Endodermal cell (in vitro differentiated cells): ENCODE measurements at regions not wholly inside any gene's neighbourhood (a gene's known extent, or its start where the extent isn't known, plus 50 kb on each side); places are given as distances from the start of the nearest gene placed in this dataset.
A peak's percentile ranks its signal among the peaks of the same experiment; 100 is the strongest.

Source experiments
- DNase-seq: peaks from one replicate; pipeline ENCODE4 v3.0.0-alpha.2; 2017
- H3K27ac ChIP-seq: 2 replicates; pipeline ENCODE4 v1.5.1; 2013; ENCODE audit warnings: mild to moderate bottlenecking, low read depth, low read length, moderate library complexity
- H3K27me3 ChIP-seq: 2 replicates; pipeline ENCODE4 v1.6.1; 2013; ENCODE audit warnings: mild to moderate bottlenecking, low read length, moderate library complexity; ENCODE audit not compliant: insufficient read depth, control insufficient read depth, poor library complexity, severe bottlenecking
- H3K36me3 ChIP-seq: 2 replicates; pipeline ENCODE4 v1.7.0; 2013; ENCODE audit warnings: mild to moderate bottlenecking, low read length, moderate library complexity; ENCODE audit not compliant: control insufficient read depth, insufficient read depth
- H3K4me1 ChIP-seq: one replicate; pipeline ENCODE4 v1.7.0; 2013; ENCODE audit warnings: low read length; ENCODE audit not compliant: control insufficient read depth, insufficient read depth
- H3K4me3 ChIP-seq: 2 replicates; pipeline ENCODE4 v1.5.1; 2013; ENCODE audit warnings: mild to moderate bottlenecking, low read length, moderate library complexity
- H3K9ac ChIP-seq: 2 replicates; pipeline ENCODE4 v1.6.1; 2013; ENCODE audit warnings: mild to moderate bottlenecking, low read length, moderate library complexity; ENCODE audit not compliant: poor library complexity, severe bottlenecking; ENCODE audit errors: extremely low read depth
- H3K9me3 ChIP-seq: 2 replicates; pipeline ENCODE4 v1.6.1; 2013; ENCODE audit warnings: mild to moderate bottlenecking, low read length, moderate library complexity; ENCODE audit not compliant: control insufficient read depth
- H3K27ac Mint-ChIP-seq: 2 replicates; pipeline ENCODE4 v1.8.0; 2020; ENCODE audit warnings: mixed read lengths
- H3K27me3 Mint-ChIP-seq: 2 replicates; pipeline ENCODE4 v1.8.0; 2021; ENCODE audit warnings: mild to moderate bottlenecking, mixed read lengths; ENCODE audit not compliant: insufficient read depth
- H3K36me3 Mint-ChIP-seq: 2 replicates; pipeline ENCODE4 v1.8.0; 2020; ENCODE audit warnings: low read depth, mixed read lengths
- H3K4me1 Mint-ChIP-seq: 2 replicates; pipeline ENCODE4 v1.8.0; 2020; ENCODE audit warnings: mixed read lengths
- H3K4me3 Mint-ChIP-seq: 2 replicates; pipeline ENCODE4 v1.8.0; 2020; ENCODE audit warnings: mild to moderate bottlenecking, moderate library complexity, mixed read lengths
- H3K9me3 Mint-ChIP-seq: 2 replicates; pipeline ENCODE4 v1.8.0; 2020; ENCODE audit warnings: mild to moderate bottlenecking, mixed read lengths
- CTCF ChIP-seq: fragments of 200-600 bp; sonication (generic); conservative IDR thresholded peaks from 2 replicates; pipeline ENCODE4 v1.5.0; 2021; ENCODE audit warnings: antibody characterized with exemption, mild to moderate bottlenecking
- WGBS, 2 experiments: methylation state at CpG; one replicate each; pipeline versions ENCODE4 v1.1.5 to v1.1.7; 2013; ENCODE audit warnings: missing lambda C conversion rate in 2 of 2, mixed read lengths in 1 of 2; ENCODE audit not compliant: insufficient coverage in 1 of 2, insufficient read length in 1 of 2; 5-methylcytosine and 5-hydroxymethylcytosine counted together

DNA sequence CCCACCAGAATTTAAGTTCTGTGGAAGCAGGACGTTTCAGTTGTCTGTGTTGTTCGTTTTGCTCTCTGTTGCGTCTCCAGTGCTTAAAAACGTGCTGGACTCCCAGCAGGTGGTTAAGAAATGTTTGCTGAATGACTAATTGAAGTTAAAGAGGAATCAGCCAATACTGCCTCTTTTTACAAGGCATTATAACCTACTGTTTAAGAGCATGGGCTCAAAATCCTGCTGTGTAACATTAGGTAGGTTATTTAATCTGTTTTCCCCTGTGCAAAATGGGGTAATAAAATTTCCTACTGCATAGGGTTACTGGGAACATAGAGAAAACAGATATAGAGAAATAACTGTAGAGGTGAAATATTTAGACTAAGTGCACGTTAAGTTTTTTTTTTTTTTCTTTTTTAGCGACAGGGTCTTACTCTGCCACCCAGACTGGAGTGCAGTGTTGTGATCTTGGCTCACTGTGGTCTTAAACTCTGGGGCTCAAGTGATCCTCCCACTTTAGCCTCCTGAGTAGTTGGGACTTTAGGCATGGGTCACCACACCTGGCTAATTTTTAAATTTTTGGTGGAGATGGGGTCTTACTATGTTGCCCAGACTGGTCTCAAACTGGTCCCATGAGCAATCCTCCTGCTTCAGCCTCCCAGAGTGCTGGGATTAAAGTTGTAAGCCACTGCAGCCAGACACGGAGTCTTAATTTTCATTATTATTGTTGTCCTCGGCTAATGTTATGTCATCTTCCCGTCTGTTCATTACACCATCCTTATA is 139.4 kb upstream of the PRICKLE1 start:
- DNase-seq = no peak
- Mint-ChIP-seq H3K27ac (no peak overlapping the region), H3K36me3 (peaks cover 10% of the 10 kb centered on the region), H3K4me1 (peaks cover 8% of the 10 kb centered on the region), H3K9me3 (no peaks in the 10 kb centered on the region), H3K4me3 (no peak overlapping the region), H3K27me3 (no peaks in the 10 kb centered on the region)
- TF ChIP-seq CTCF = no peak
- H3K4me3 ChIP-seq = peak overlapping the region; percentile 30
- no peak overlapping the region for H3K27ac ChIP-seq
- H3K9me3 ChIP-seq = peaks cover 44% of the 10 kb centered on the region
- no peaks in the 10 kb centered on the region for H3K27me3 ChIP-seq
- no peak overlapping the region for H3K9ac ChIP-seq
- H3K4me1 ChIP-seq = no peaks in the 10 kb centered on the region
- no peaks in the 10 kb centered on the region for H3K36me3 ChIP-seq
- 92 to 100% methylated on average over 2 to 9 of the region's 9 CpGs for WGBS, 2 experiments

DNA sequence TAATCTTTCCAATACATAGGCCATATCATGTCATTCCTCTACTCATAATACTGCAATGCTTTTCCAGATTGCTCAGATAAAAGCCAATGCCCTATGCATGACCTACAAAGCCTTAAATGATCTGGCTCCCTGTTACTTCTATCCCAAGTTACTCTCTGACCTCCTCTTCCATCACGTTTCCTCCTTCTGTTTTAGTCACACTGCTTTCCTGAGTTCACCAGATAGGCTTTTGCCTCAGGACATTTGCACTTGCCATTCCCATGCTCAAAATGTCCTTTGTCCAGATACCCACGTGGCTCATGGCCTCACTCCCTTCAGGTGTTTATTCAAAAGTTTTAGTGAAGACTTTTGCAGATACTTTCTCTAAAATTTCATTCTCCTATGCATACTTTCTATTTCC is 138.7 kb upstream of the PRICKLE1 start:
- 91 to 93% methylated on average over 2 of the region's 2 CpGs for WGBS, 2 experiments
- Mint-ChIP-seq H3K27ac (no peak overlapping the region), H3K9me3 (no peaks in the 10 kb centered on the region), H3K4me1 (peaks cover 8% of the 10 kb centered on the region), H3K27me3 (no peaks in the 10 kb centered on the region), H3K36me3 (peaks cover 10% of the 10 kb centered on the region), H3K4me3 (no peak overlapping the region)
- Histone ChIP-seq H3K4me1 (no peaks in the 10 kb centered on the region), H3K27me3 (no peaks in the 10 kb centered on the region), H3K9ac (no peak overlapping the region), H3K27ac (no peak overlapping the region), H3K9me3 (peaks cover 44% of the 10 kb centered on the region), H3K36me3 (no peaks in the 10 kb centered on the region), H3K4me3 (peak overlapping the region; percentile 30)
- no peak for TF ChIP-seq CTCF
- no peak for DNase-seq

- WGBS, 2 experiments = 92 to 100% methylated on average over 2 to 3 of the region's 3 CpGs
- no peaks in the 10 kb centered on the region for H3K4me1 Mint-ChIP-seq
- DNase-seq = no peak
- no peaks in the 10 kb centered on the region for H3K27me3 Mint-ChIP-seq
- no peaks in the 10 kb centered on the region for H3K36me3 ChIP-seq
- H3K9me3 ChIP-seq = peaks cover 44% of the 10 kb centered on the region
- no peaks in the 10 kb centered on the region for H3K4me1 ChIP-seq
- no peak overlapping the region for H3K9ac ChIP-seq
- peaks cover 2% of the 10 kb centered on the region for H3K9me3 Mint-ChIP-seq
- H3K4me3 Mint-ChIP-seq = no peak overlapping the region
- no peak for TF ChIP-seq CTCF
- H3K36me3 Mint-ChIP-seq = peaks cover 10% of the 10 kb centered on the region
- peak overlapping the region; percentile 63 for H3K4me3 ChIP-seq
- H3K27ac Mint-ChIP-seq = no peak overlapping the region
- no peak overlapping the region for H3K27ac ChIP-seq
- no peaks in the 10 kb centered on the region for H3K27me3 ChIP-seq
Observed at GRCh38 chr12:42725809-42726208, 136.3 kb upstream of the PRICKLE1 start.
